NCI-H2029 (cell line): ENCODE measurements at regions not wholly inside any gene's neighbourhood (a gene's known extent, or its start where the extent isn't known, plus 50 kb on each side); places are given as distances from the start of the nearest gene placed in this dataset.
"Not testable (repeated sequence)": the region's sequence is repeated elsewhere in the genome, so short reads cannot be mapped to it uniquely, and the experiment has no call there.

Source experiments
- DNase-seq: peaks from one replicate; lab custom pipeline; 2025; lab: John Stamatoyannopoulos, UW

DNA sequence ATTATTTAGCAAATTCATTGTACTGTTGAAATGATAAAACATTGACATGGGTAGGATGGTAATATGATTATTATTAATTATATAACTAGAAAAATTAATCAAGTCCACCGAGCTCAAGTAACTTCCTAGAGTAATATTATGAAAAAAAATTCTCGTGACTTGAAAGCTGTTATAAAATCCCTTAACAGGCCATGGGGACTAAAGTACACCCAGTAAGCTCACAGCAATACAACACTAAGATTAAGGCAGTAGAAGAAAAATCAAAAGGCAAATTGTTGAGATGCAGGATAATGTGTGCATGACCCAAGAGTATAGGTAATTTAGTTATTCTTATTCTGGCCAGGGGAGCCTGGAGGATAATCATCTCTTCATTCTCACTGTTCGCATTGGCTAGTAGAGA lies 162.6 kb upstream of the LRIG3 start:
- DNase-seq: no peak

GRCh38 chr12:59080101-59080500 lies 159.8 kb upstream of the LRIG3 start:
- no peak for DNase-seq

DNA sequence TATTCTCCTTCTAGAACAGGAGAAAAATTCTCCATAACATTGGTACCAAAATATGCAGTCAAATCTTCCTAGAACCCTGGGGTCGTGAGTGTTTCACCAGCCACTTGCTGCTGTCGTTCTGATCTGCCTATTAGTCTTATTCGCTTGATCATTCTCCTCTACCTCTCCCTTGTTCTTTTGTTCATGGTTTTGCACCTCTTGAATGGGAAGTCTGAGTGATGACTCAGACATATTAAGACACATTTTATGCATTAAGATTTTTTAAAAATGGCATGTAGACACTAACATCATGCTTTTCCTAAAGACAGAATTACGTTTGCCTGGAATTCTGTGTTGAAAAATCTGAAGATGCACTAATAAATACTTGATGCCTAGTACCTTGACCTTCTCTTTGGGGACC lies 159.2 kb upstream of the LRIG3 start:
- no peak for DNase-seq

- no peak for DNase-seq
These were observed 158.7 kb upstream of the LRIG3 start for GRCh38 chr12:59079002-59079401.

DNA sequence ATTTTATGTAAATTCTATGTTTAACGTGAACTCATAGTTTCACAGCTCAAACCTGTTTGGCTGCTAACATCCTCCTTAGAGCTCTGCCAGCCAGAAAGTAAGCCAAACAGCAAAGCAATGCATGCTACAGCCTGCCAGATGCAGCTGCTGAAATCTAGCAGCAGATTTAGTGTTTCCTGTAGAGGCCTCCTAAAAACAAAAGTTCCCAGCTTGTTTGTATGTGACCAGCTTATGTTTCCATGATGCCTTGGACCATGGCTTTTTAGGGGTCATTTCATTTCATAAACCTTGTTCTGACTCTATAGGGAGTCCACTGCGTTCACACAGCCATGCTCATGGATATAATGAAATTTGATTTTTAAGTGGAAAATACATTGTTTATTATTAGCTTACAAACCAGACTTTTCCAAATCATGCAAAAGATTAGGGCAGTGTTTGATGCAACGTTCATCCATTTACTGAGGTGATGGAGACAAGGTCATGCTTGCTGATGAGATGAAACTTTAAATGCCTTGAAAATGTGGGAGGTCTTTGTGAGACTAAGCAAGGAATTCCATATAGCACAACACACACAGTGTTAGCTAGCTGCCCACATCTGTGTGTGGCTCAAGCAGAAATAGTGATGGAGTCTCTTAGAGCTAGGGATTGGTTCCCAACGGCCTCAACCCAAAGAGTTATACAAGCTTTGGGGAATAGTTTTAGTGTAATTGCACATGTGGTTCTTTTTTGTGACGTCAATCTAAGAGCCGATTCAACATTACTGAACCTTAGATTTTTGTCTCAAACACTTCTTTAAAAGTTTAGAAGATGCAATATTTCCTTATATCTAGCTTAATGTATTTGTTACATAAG lies 157.5 kb upstream of the LRIG3 start:
- DNase-seq: no peak

DNA sequence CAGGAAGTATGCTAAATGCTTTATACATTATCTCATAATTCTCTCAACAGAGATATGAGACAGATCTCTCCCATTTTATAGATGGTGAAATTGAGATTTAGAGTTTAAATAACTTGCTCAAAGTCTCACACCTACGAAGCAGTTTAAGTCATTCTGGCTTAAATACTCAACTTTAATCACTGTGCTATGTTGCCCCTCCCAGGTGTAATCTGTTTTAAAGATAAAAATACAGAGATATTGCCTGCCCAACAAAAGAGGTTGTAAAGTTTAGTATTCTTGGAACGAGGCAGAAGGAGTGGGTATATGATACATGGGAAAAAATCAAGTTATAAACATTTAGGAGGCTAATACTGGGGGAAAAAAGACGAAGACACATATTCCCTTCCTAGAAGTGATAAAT lies 156.8 kb upstream of the LRIG3 start:
- no peak for DNase-seq

DNA sequence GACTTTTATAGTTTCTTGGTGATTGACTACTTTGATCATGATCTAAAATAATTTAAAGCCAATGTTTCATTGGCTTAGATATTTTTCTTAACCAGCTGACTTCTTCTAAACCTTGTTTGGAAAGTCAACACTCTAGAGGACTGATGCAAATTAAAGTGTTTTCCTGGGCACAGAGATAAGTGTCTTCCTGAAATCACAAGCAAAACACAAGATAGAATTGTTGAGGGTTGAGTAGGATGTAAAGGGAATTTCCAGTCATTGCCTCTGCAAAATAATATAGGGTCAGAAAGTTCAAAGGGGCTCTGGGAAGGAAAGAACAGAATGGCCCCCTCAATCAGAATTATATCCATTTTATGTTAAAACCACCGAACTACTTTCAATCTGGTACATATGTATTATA lies 156.3 kb upstream of the LRIG3 start:
- DNase-seq: no peak

DNA sequence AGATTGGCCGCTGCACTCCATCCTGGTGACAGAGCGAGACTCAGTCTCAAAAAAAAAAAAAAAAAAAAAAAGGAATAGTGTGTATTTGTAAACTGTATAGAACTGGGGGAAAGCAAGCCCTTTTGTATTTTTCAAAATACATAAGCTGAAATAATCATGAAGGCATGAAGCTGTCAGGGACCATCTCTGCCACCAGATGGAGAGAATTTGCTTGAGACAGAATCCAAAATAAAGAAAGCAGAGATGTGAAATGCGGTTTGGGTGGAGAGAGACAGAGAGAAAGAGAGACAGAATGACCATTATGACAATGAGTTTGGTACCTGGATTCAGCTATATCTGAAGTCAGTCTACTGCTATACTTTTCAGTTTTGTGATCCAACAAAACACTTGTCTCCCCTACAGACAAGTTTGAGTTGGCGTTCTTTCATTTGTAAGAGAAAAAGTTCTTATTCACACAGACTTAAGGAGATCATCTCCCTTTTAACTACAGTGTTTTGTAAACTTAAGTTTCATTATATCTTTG lies 155.7 kb upstream of the LRIG3 start:
- DNase-seq: no peak

- DNase-seq: no peak
These were observed 154.8 kb upstream of the LRIG3 start for GRCh38 chr12:59075141-59075540.

- peak; percentile 11 for DNase-seq
These were observed 150.1 kb upstream of the LRIG3 start for GRCh38 chr12:59070322-59070933.

DNA sequence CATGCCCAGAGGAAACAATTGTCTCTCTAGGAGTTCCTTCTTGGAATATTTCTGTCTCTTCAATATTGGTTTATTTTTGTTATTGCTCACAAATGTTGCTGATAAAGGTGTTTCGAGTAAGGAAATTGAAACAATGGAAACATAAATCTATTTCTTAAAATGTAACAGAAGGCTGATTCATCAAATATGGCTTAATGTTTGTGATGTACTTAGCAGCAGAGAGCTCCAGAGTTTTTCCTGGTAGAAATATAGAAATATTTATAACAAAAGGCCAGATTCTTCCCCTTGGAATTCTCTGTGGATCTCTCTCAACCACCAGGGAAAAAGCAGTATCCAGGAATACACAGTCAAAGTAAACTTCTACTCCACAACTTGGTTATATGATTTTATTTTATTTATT lies 149.2 kb upstream of the LRIG3 start:
- DNase-seq: no peak

- DNase-seq: no peak
These were observed 148.1 kb upstream of the LRIG3 start for GRCh38 chr12:59068436-59068835.

- no peak for DNase-seq
These were observed 146.8 kb upstream of the LRIG3 start for GRCh38 chr12:59067083-59067482.

DNA sequence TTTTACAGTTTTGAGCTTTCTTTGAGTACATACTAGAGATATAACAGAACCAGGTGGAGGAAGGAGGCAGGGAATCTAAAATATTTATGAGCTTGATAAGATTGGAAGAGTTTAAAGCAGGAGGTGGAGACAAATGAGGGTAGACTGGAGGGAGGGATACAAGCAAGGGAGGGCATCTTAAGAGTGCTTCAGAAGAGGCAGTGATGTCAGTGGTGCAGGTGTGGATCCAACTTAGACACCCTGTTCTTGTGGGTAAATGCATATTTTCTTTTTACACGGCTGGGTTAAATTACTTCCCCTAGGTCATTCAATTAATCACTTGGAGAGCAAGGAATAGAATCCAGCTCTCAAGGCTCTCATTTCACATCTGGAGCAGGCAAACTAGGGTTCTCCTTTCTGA lies 146.1 kb upstream of the LRIG3 start:
- no peak for DNase-seq

GRCh38 chr12:59059088-59059935 lies 139.0 kb upstream of the LRIG3 start:
- DNase-seq: no peak

GRCh38 chr12:59056966-59057365 lies 136.7 kb upstream of the LRIG3 start:
- DNase-seq: no peak

- no peak for DNase-seq
These were observed 135.0 kb upstream of the LRIG3 start for GRCh38 chr12:59055204-59055860.

DNA sequence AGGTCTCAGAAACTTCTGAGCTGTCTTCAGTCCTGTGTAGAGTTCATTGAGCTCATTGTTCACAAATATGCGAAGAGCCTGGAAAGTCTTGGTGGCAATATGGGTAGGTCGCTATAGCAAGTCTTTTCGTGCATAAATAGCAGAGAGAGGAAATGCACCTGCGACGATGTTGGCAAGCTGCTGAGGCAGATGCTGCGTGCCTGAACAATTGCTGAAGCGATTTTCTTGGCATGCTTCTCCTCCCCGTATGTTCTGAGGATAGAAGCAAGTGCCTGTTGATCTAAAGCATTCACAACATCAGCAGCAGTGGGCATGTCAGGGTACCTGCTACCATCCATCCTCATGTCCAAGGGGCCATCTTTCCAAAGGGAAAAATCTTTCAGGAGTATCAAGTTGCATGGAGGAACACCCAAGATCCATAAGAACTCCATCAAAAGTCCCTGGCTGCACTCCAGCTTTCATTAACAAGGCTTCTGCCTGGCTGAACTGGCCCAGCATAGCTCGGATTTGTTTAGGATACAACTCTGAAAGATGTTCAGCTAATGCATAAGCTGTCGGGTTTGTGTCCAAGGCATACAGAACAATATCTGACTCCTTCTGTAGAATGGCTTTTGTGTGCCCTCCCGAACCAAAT lies 133.1 kb upstream of the LRIG3 start:
- not testable (repeated sequence) for DNase-seq

- no peak for DNase-seq
These were observed 126.6 kb upstream of the LRIG3 start for GRCh38 chr12:59046763-59047534.

DNA sequence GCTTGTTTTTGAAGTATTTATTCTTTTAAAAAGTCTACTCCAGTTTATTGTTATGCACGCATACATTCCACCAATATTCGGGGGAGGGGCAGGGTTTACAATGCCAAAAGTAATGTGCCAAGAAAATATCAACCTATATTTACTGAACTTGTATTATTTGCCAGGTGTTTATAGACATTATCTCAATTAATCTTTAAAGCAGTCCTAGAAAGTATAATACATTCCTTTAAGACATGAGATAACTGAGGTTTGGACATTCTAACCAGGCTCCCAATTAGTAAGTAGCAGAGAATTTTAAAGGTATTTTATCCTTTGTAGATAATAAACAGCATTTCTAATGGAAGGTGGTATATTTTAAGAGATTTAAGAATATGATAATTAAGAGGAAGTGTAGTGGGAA lies 124.5 kb upstream of the LRIG3 start:
- no peak for DNase-seq
